Fibroblast of lung (primary cell): ENCODE measurements at regions not wholly inside any gene's neighbourhood (a gene's known extent, or its start where the extent isn't known, plus 50 kb on each side); places are given as distances from the start of the nearest gene placed in this dataset.

Experiments used
- DNase-seq, 2 donors: peaks; one replicate each; pipeline versions ENCODE4 v3.0.0 to v3.0.0-alpha.2; 2010; ENCODE audit warnings: low read depth in 2 of 2
- H2AFZ ChIP-seq: 2 replicates; pipeline ENCODE4 v1.5.1; 2012; ENCODE audit warnings: low read length, control low read depth, inconsistent platforms
- H3K27ac ChIP-seq: 2 replicates; pipeline ENCODE4 v1.5.1; 2011; ENCODE audit warnings: low read length, control low read depth; ENCODE audit not compliant: insufficient read depth
- H3K27me3 ChIP-seq: 2 replicates; pipeline ENCODE4 v1.5.1; 2011; ENCODE audit warnings: mild to moderate bottlenecking, low read length; ENCODE audit not compliant: control insufficient read depth, insufficient read depth
- H3K36me3 ChIP-seq: 2 replicates; pipeline ENCODE4 v1.5.1; 2011; ENCODE audit warnings: low read length; ENCODE audit not compliant: control insufficient read depth, insufficient read depth
- H3K4me1 ChIP-seq: 2 replicates; pipeline ENCODE4 v1.5.1; 2011; ENCODE audit warnings: low read length; ENCODE audit not compliant: control insufficient read depth, insufficient read depth; ENCODE audit errors: extremely low read depth
- H3K4me2 ChIP-seq: 2 replicates; pipeline ENCODE4 v1.5.1; 2011; ENCODE audit warnings: low read length, control low read depth; ENCODE audit not compliant: insufficient read depth; ENCODE audit errors: extremely low read depth
- H3K4me3 ChIP-seq, 4 experiments: fragments of 200-600 bp in 1 of 4; sonication (generic) in 1 of 4; replicated peaks in 1 of 4; 2 replicates each; pipeline ENCODE4 v1.5.1; 2011 to 2016; ENCODE audit warnings: low read length in 4 of 4, low read depth in 3 of 4, mild to moderate bottlenecking in 3 of 4, control low read depth in 2 of 4, inconsistent platforms in 1 of 4, mixed read lengths in 1 of 4; ENCODE audit not compliant: insufficient read depth in 1 of 4; ENCODE audit errors: control extremely low read depth in 1 of 4
- H3K79me2 ChIP-seq: 2 replicates; pipeline ENCODE4 v1.5.1; 2012; ENCODE audit warnings: mild to moderate bottlenecking, low read length, inconsistent platforms; ENCODE audit not compliant: control insufficient read depth, insufficient read depth
- H3K9ac ChIP-seq: 2 replicates; pipeline ENCODE4 v1.5.1; 2011; ENCODE audit warnings: mild to moderate bottlenecking, low read length, control low read depth; ENCODE audit not compliant: insufficient read depth
- H3K9me3 ChIP-seq: 2 replicates; pipeline ENCODE4 v1.5.1; 2012; ENCODE audit warnings: low read depth, low read length; ENCODE audit not compliant: control insufficient read depth, insufficient read depth
- H4K20me1 ChIP-seq: 2 replicates; pipeline ENCODE4 v1.5.1; 2011; ENCODE audit warnings: low read length; ENCODE audit not compliant: control insufficient read depth, insufficient read depth; ENCODE audit errors: extremely low read depth
- CTCF ChIP-seq, 2 donors: IDR thresholded peaks in 1 of 2; conservative IDR thresholded peaks in 1 of 2; 1 replicate in 1 of 2; 2 replicates in 1 of 2; pipeline ENCODE4 v1.5.1; 2011 to 2012; ENCODE audit warnings: low read length in 2 of 2, control low read depth in 1 of 2, inconsistent platforms in 1 of 2, low read depth in 1 of 2, mild to moderate bottlenecking in 1 of 2
- EZH2 ChIP-seq: IDR thresholded peaks from 2 replicates; pipeline ENCODE4 v1.5.1; 2012; ENCODE audit warnings: low read length, control low read depth, mild to moderate bottlenecking; ENCODE audit errors: missing control alignments

DNA sequence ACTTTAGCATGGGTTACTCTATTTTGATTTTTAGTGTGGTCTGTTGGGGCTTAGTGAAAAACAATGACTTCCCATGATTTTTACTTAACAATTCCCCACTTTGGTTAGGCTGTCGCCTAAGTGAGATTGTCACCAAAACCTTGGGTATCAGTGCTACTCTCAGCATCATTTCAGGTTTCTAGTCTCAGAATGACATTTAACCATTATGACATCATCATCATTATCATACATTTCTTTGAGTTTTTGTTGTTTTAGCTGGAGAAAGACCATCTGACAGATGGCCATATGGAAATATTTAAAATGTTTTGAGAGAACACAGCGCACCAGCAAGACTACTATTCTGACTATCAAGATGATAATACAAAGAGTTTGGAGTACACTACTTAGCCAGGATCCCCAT lies 551.0 kb upstream of the PTPRD start:
- no peak overlapping the region for H3K4me2 ChIP-seq
- no peak for DNase-seq

GRCh38 chr9:11182001-11182400 lies 569.2 kb upstream of the PTPRD start:
- no peaks in the 10 kb centered on the region for H3K4me1 ChIP-seq
- H3K4me2 ChIP-seq: no peak overlapping the region
- no peak overlapping the region for H3K4me3 ChIP-seq
- H3K9ac ChIP-seq: no peak overlapping the region
- no peaks in the 10 kb centered on the region for H4K20me1 ChIP-seq
- H3K27me3 ChIP-seq: no peaks in the 10 kb centered on the region
- H2AFZ ChIP-seq: no peak overlapping the region
- H3K27ac ChIP-seq: no peak overlapping the region
- no peaks in the 10 kb centered on the region for H3K36me3 ChIP-seq
- DNase-seq: peak in 1 of 2 donors; percentile 0
- TF ChIP-seq CTCF (conservative IDR thresholded peaks at IDR 0.05 in 1 of 2, IDR thresholded peaks at IDR 0.05 in 1 of 2; ENCODE audit: low read depth in 1 of 2, low read length in 2 of 2) (no peak), EZH2 (no peak)
- H3K9me3 ChIP-seq: no peaks in the 10 kb centered on the region
- no peaks in the 10 kb centered on the region for H3K79me2 ChIP-seq

More for the DNA sequence above, 551.0 kb upstream of the PTPRD start:
- Histone ChIP-seq H3K9ac (no peak overlapping the region), H3K27ac (no peak overlapping the region), H3K79me2 (no peaks in the 10 kb centered on the region), H3K27me3 (no peaks in the 10 kb centered on the region), H2AFZ (no peak overlapping the region), H3K4me1 (no peaks in the 10 kb centered on the region), H3K9me3 (no peaks in the 10 kb centered on the region), H3K36me3 (no peaks in the 10 kb centered on the region), H3K4me3 (no peak overlapping the region), H4K20me1 (no peaks in the 10 kb centered on the region)
- TF ChIP-seq EZH2 (no peak), CTCF (conservative IDR thresholded peaks at IDR 0.05 in 1 of 2, IDR thresholded peaks at IDR 0.05 in 1 of 2; ENCODE audit: low read depth in 1 of 2, low read length in 2 of 2) (no peak)

DNA sequence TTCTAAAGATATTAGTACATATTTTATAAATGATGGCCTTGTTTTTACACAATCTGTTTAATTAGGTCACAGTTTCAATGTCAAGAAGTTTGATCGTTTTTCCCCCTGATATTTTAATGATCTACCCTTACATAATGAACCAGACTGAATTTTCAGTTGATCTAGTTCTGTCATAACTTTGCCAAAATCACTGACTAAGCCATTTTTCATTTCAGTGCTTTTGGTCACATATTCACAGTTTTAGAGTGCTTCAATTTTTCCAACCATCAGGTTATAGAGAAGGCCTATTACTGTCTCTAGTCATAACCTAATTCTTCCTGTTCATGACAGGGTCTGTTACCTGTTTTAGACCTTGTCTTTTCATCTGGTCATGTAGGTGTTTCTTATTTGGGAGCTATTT lies 577.9 kb upstream of the PTPRD start:
- no peak overlapping the region for H2AFZ ChIP-seq
- no peaks in the 10 kb centered on the region for H3K27me3 ChIP-seq
- no peak overlapping the region for H3K27ac ChIP-seq
- H3K4me2 ChIP-seq: no peak overlapping the region
- no peaks in the 10 kb centered on the region for H3K36me3 ChIP-seq
- DNase-seq: no peak
- no peak overlapping the region for H3K9ac ChIP-seq
- H3K4me3 ChIP-seq: no peak overlapping the region
- H3K9me3 ChIP-seq: no peaks in the 10 kb centered on the region
- H3K4me1 ChIP-seq: no peaks in the 10 kb centered on the region
- TF ChIP-seq CTCF (conservative IDR thresholded peaks at IDR 0.05 in 1 of 2, IDR thresholded peaks at IDR 0.05 in 1 of 2; ENCODE audit: low read depth in 1 of 2, low read length in 2 of 2) (no peak), EZH2 (no peak)
- H3K79me2 ChIP-seq: no peaks in the 10 kb centered on the region
- no peaks in the 10 kb centered on the region for H4K20me1 ChIP-seq
